Panc1 (cell line): ENCODE measurements at regions not wholly inside any gene's neighbourhood (a gene's known extent, or its start where the extent isn't known, plus 50 kb on each side); places are given as distances from the start of the nearest gene placed in this dataset.

Experiments
- ATAC-seq: fragments of 200-7000 bp; cut with Tn5 transposase; 2 replicates; pipeline ENCODE4 v1.9.1; 2020; ENCODE audit warnings: mild to moderate bottlenecking, moderate library complexity
- BruUV-seq: library from RNA; stranded (reverse); fragments of 400-500 nt; replicated peaks from 2 replicates; lab custom pipeline; 2021; lab: Mats Ljungman, UMichigan
- CTCF ChIA-PET: fragments of 300-600 bp; sonication (Branson Sonifier 250); formaldehyde crosslinking; loops from one replicate; lab custom pipeline; 2022; ENCODE audit warnings: antibody characterized with exemption; lab: Charles Lee
- POLR2A ChIA-PET: fragments of 300-600 bp; sonication (Branson Sonifier 250); formaldehyde crosslinking; loops from one replicate; lab custom pipeline; 2022; ENCODE audit warnings: antibody characterized with exemption; lab: Charles Lee
- DNase-seq: peaks from one replicate; pipeline ENCODE4 v3.0.0-alpha.2; 2010; ENCODE audit warnings: low read depth, low spot score
- H3K27ac ChIP-seq: 2 replicates; pipeline ENCODE4 v1.5.1; 2011; ENCODE audit warnings: mild to moderate bottlenecking, low read length, inconsistent platforms
- H3K27me3 ChIP-seq: fragments of 200-500 bp; sonication (Bioruptor generic); 2 replicates; pipeline ENCODE4 v1.6.0; 2014; ENCODE audit warnings: low read length, inconsistent platforms; ENCODE audit not compliant: control insufficient read depth, insufficient read depth
- H3K36me3 ChIP-seq: fragments of 200-500 bp; sonication (Bioruptor generic); 2 replicates; pipeline ENCODE4 v1.5.1; 2014; ENCODE audit warnings: inconsistent platforms, mild to moderate bottlenecking, low read length, moderate library complexity; ENCODE audit not compliant: control insufficient read depth, insufficient read depth
- H3K4me1 ChIP-seq: 2 replicates; pipeline ENCODE4 v1.5.1; 2011; ENCODE audit warnings: inconsistent platforms, mild to moderate bottlenecking, low read length, moderate library complexity; ENCODE audit not compliant: control insufficient read depth, insufficient read depth
- H3K4me3 ChIP-seq, 2 experiments: 2 replicates each; pipeline ENCODE4 v1.5.1; 2011 to 2012; ENCODE audit warnings: low read depth in 2 of 2, low read length in 2 of 2, mild to moderate bottlenecking in 2 of 2, inconsistent platforms in 1 of 2, moderate library complexity in 1 of 2
- H3K9me3 ChIP-seq: fragments of 200-500 bp; sonication (Bioruptor generic); 2 replicates; pipeline ENCODE4 v1.5.1; 2014; ENCODE audit warnings: low read depth, mild to moderate bottlenecking, inconsistent platforms, low read length, moderate library complexity; ENCODE audit not compliant: control insufficient read depth, insufficient read depth
- CTCF ChIP-seq: fragments of 450-650 bp; IDR thresholded peaks from 2 replicates; pipeline ENCODE4 v1.5.1; 2017; ENCODE audit warnings: mild to moderate bottlenecking
- POLR2AphosphoS5 ChIP-seq: IDR thresholded peaks from 2 replicates; pipeline ENCODE4 v1.6.1; 2012; ENCODE audit warnings: mild to moderate bottlenecking, low read depth, low read length, moderate library complexity
- SIN3A ChIP-seq: IDR thresholded peaks from 2 replicates; pipeline ENCODE4 v1.6.1; 2012; ENCODE audit warnings: low read depth, mild to moderate bottlenecking, low read length, moderate library complexity, borderline replicate concordance; ENCODE audit not compliant: insufficient read depth
- TCF7L2 ChIP-seq: IDR thresholded peaks from 2 replicates; pipeline ENCODE4 v1.6.1; 2011; ENCODE audit warnings: mild to moderate bottlenecking, low read depth, low read length, inconsistent platforms
- in situ Hi-C: cut with HindIII; loops from 2 replicates; pipeline ENCODE4 v1.10.0; 2016; ENCODE audit warnings: low sequenced_read_pairs, low pct_unique_long_range_greater_than_20kb
- intact Hi-C: fragments of 100-400 bp; cut with micrococcal nuclease; formaldehyde crosslinking; loops from one replicate; pipeline ENCODE4 v1.10.0; 2022; ENCODE audit not compliant: unreplicated experiment
- TF ChIP-seq, protein P1 (sequence below), 2 experiments: IDR thresholded peaks; 2 replicates each; pipeline ENCODE4 v1.6.1; 2011 to 2012; ENCODE audit warnings: low read depth in 2 of 2, control low read depth in 1 of 2, low read length in 1 of 2, mild to moderate bottlenecking in 1 of 2, moderate library complexity in 1 of 2; ENCODE audit not compliant: insufficient read depth in 1 of 2

- intact Hi-C loops (no loop called here), in situ Hi-C loops (no loop called here)
- DNase-seq (no peak), ATAC-seq (no peak)
- ChIA-PET POLR2A (no interaction called here), CTCF (no interaction called here)
- no peak for TF ChIP-seq SIN3A
- TF ChIP-seq, protein P1, sequence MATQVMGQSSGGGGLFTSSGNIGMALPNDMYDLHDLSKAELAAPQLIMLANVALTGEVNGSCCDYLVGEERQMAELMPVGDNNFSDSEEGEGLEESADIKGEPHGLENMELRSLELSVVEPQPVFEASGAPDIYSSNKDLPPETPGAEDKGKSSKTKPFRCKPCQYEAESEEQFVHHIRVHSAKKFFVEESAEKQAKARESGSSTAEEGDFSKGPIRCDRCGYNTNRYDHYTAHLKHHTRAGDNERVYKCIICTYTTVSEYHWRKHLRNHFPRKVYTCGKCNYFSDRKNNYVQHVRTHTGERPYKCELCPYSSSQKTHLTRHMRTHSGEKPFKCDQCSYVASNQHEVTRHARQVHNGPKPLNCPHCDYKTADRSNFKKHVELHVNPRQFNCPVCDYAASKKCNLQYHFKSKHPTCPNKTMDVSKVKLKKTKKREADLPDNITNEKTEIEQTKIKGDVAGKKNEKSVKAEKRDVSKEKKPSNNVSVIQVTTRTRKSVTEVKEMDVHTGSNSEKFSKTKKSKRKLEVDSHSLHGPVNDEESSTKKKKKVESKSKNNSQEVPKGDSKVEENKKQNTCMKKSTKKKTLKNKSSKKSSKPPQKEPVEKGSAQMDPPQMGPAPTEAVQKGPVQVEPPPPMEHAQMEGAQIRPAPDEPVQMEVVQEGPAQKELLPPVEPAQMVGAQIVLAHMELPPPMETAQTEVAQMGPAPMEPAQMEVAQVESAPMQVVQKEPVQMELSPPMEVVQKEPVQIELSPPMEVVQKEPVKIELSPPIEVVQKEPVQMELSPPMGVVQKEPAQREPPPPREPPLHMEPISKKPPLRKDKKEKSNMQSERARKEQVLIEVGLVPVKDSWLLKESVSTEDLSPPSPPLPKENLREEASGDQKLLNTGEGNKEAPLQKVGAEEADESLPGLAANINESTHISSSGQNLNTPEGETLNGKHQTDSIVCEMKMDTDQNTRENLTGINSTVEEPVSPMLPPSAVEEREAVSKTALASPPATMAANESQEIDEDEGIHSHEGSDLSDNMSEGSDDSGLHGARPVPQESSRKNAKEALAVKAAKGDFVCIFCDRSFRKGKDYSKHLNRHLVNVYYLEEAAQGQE (IDR thresholded peaks at IDR 0.05; ENCODE audit: insufficient read depth in 1 of 2, low read depth in 2 of 2, low read length in 1 of 2), result no peak
- no peak for TF ChIP-seq POLR2AphosphoS5
- no peak for TF ChIP-seq TCF7L2
- no peak for TF ChIP-seq CTCF
- Histone ChIP-seq H3K27ac (no peak overlapping the region), H3K9me3 (no peaks in the 10 kb centered on the region), H3K36me3 (no peaks in the 10 kb centered on the region), H3K27me3 (no peaks in the 10 kb centered on the region), H3K4me3 (no peak overlapping the region), H3K4me1 (no peaks in the 10 kb centered on the region)
- BruUV-seq, result no TSS peak
These were observed 170.0 kb upstream of the RPL34 start for GRCh38 chr4:108450236-108450898.

DNA sequence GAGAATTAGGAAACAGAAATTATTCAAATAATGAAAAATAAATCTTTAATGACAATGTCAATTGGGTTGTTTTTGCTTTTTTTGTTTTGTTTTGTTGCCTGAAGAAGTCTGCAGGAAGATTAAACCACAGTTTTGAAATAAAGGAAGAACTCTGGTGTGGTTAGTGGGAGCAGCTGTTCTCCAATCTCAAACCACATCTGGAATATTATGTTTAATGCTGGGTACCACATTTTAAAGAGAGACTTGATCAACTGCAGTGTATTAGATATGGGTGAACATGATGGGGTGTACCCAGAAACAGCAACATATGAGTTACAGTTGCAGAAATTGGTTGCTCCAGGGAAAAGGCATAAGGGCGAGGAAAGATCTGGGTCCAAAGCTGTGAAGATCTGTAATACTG is 171.2 kb upstream of the RPL34 start:
- in situ Hi-C loops (no loop called here), intact Hi-C loops (no loop called here)
- no peaks in the 10 kb centered on the region; the same call in 1 of the 2 replicates for H3K27me3 ChIP-seq
- ChIA-PET CTCF (no interaction called here), POLR2A (no interaction called here)
- TF ChIP-seq TCF7L2 (no peak), CTCF (no peak), POLR2AphosphoS5 (no peak), SIN3A (no peak)
- TF ChIP-seq, protein P1 (IDR thresholded peaks at IDR 0.05; ENCODE audit: insufficient read depth in 1 of 2, low read depth in 2 of 2, low read length in 1 of 2), result no peak
- no TSS peak for BruUV-seq
- H3K36me3 ChIP-seq, result no peaks in the 10 kb centered on the region
- ATAC-seq, result no peak
- H3K4me3 ChIP-seq, result no peak overlapping the region
- H3K27ac ChIP-seq, result no peak overlapping the region
- H3K9me3 ChIP-seq, result no peaks in the 10 kb centered on the region
- DNase-seq, result no peak
- H3K4me1 ChIP-seq, result no peaks in the 10 kb centered on the region
